Erythroblast (primary cell): ENCODE measurements at regions not wholly inside any gene's neighbourhood (a gene's known extent, or its start where the extent isn't known, plus 50 kb on each side); places are given as distances from the start of the nearest gene placed in this dataset.

Experiments
- GATA1 ChIP-seq: IDR thresholded peaks from 2 replicates; pipeline ENCODE4 v1.6.1; 2011; ENCODE audit warnings: low read depth, mild to moderate bottlenecking, control low read depth, low read length, moderate library complexity
- POLR2A ChIP-seq: IDR thresholded peaks from 2 replicates; pipeline ENCODE4 v1.6.1; 2011; ENCODE audit warnings: mild to moderate bottlenecking, low read length

GRCh38 chr17:73968680-73969079 lies 234.8 kb upstream of the RPL38 start:
- TF ChIP-seq POLR2A (no peak), GATA1 (no peak)
